GM12878 (cell line): ENCODE measurements at regions not wholly inside any gene's neighbourhood (a gene's known extent, or its start where the extent isn't known, plus 50 kb on each side); places are given as distances from the start of the nearest gene placed in this dataset.

Experiments
- ATAC-seq: fragments of 200-7000 bp; cut with Tn5 transposase; 3 replicates; pipeline ENCODE4 v1.9.1; 2020; ENCODE audit warnings: mild to moderate bottlenecking, moderate library complexity
- BruUV-seq: library from RNA; stranded (reverse); fragments of 400-500 nt; replicated peaks from 2 replicates; lab custom pipeline; 2021; lab: Mats Ljungman, UMichigan
- CTCF ChIA-PET: fragments of 300-600 bp; sonication (Branson Sonifier 250); formaldehyde crosslinking; extraction: SDS; loops from one replicate; lab custom pipeline; 2021; ENCODE audit warnings: inconsistent platforms; lab: Yijun Ruan, JAX
- POLR2A ChIA-PET: fragments of 350-600 bp; formaldehyde crosslinking; extraction: SDS; loops from one replicate; lab custom pipeline; 2021; ENCODE audit warnings: inconsistent platforms; lab: Charles Lee
- RAD21 ChIA-PET: fragments of 300-600 bp; sonication (Branson Sonifier 250); formaldehyde crosslinking; loops from one replicate; lab custom pipeline; 2023; ENCODE audit warnings: antibody characterized with exemption; ENCODE audit not compliant: unreplicated experiment; lab: Charles Lee
- SMC1A ChIA-PET: fragments of 300-600 bp; sonication (Branson Sonifier 250); formaldehyde crosslinking; loops from one replicate; lab custom pipeline; 2023; ENCODE audit not compliant: unreplicated experiment, uncharacterized antibody; lab: Charles Lee
- DNase-seq: peaks from one replicate; pipeline ENCODE4 v3.0.0-alpha.2; 2011; ENCODE audit warnings: low read depth, low spot score
- FAIRE-seq: peaks from 3 replicates; lab custom pipeline; 2011; peaks lifted over from hg19 to GRCh38; lab: Jason Lieb, UNC
- H2AFZ ChIP-seq: 2 replicates; pipeline ENCODE4 v1.6.0; 2011; ENCODE audit warnings: low read depth, low read length, control low read depth; ENCODE audit not compliant: control insufficient read depth
- H3K27ac ChIP-seq: 2 replicates; pipeline ENCODE4 v1.5.1; 2011; ENCODE audit warnings: control low read depth; ENCODE audit not compliant: control insufficient read depth, insufficient read depth
- H3K27me3 ChIP-seq, 2 experiments: replicated peaks in 1 of 2; 2 replicates each; pipeline versions ENCODE4 v1.6.0 to v1.6.1; 2011; ENCODE audit warnings: low read length in 1 of 2; ENCODE audit not compliant: control insufficient read depth in 2 of 2, insufficient read depth in 2 of 2
- H3K36me3 ChIP-seq, 2 experiments: 2 replicates each; pipeline ENCODE4 v1.5.1; 2011; ENCODE audit warnings: low read length in 1 of 2; ENCODE audit not compliant: control insufficient read depth in 2 of 2, insufficient read depth in 2 of 2
- H3K4me1 ChIP-seq: 2 replicates; pipeline ENCODE4 v1.6.1; 2011; ENCODE audit warnings: mild to moderate bottlenecking, low read length, moderate library complexity, mixed read lengths; ENCODE audit not compliant: control insufficient read depth, insufficient read depth
- H3K4me2 ChIP-seq: 2 replicates; pipeline ENCODE4 v1.6.0; 2011; ENCODE audit warnings: control low read depth; ENCODE audit not compliant: control insufficient read depth, insufficient read depth
- H3K4me3 ChIP-seq: fragments of 200-600 bp; sonication (generic); 2 replicates; pipeline ENCODE4 v1.5.1; 2016
- H3K79me2 ChIP-seq: 2 replicates; pipeline ENCODE4 v1.6.0; 2011; ENCODE audit warnings: low read length; ENCODE audit not compliant: control insufficient read depth, insufficient read depth
- H3K9ac ChIP-seq: 2 replicates; pipeline ENCODE4 v1.8.0; 2011; ENCODE audit warnings: low read length, control low read depth, mixed read lengths; ENCODE audit not compliant: control insufficient read depth, insufficient read depth
- H3K9me3 ChIP-seq: replicated peaks from 3 replicates; pipeline ENCODE4 v1.5.1; 2011; ENCODE audit warnings: mild to moderate bottlenecking, low read length; ENCODE audit not compliant: control insufficient read depth, insufficient read depth
- H4K20me1 ChIP-seq: 2 replicates; pipeline ENCODE4 v1.6.0; 2011; ENCODE audit not compliant: control insufficient read depth, insufficient read depth
- ESRRA ChIP-seq: IDR thresholded peaks from 2 replicates; pipeline ENCODE4 v1.6.1; 2012; ENCODE audit warnings: mild to moderate bottlenecking, low read length, improper control_type of control experiment
- GATAD2B ChIP-seq: fragments of 450-650 bp; conservative IDR thresholded peaks from 2 replicates; pipeline ENCODE4 v1.6.1; 2017; ENCODE audit warnings: low read depth, mild to moderate bottlenecking, moderate library complexity
- HDGF ChIP-seq: fragments of 450-650 bp; IDR thresholded peaks from 2 replicates; pipeline ENCODE4 v1.6.1; 2016; ENCODE audit warnings: antibody characterized with exemption
- JUNB ChIP-seq: IDR thresholded peaks from 2 replicates; pipeline ENCODE4 v1.6.1; 2016; ENCODE audit warnings: antibody characterized with exemption, mild to moderate bottlenecking
- SIN3A ChIP-seq: IDR thresholded peaks from 2 replicates; pipeline ENCODE4 v1.6.1; 2012; ENCODE audit warnings: low read depth, low read length, improper control_type of control experiment
- SMAD1 ChIP-seq: fragments of 450-650 bp; IDR thresholded peaks from 2 replicates; pipeline ENCODE4 v1.6.1; 2018; ENCODE audit warnings: mild to moderate bottlenecking, low read depth; ENCODE audit not compliant: partially characterized antibody
- TCF12 ChIP-seq: IDR thresholded peaks from 2 replicates; pipeline ENCODE4 v1.6.1; 2011; ENCODE audit warnings: low read depth, mild to moderate bottlenecking, low read length
- TCF3 ChIP-seq: IDR thresholded peaks from 2 replicates; pipeline ENCODE4 v1.6.1; 2012; ENCODE audit warnings: low read depth, mild to moderate bottlenecking, low read length, borderline replicate concordance; ENCODE audit not compliant: insufficient read depth
- WGBS: methylation state at CpG from one replicate; pipeline ENCODE4 v1.1.6; 2016; ENCODE audit warnings: low lambda C conversion rate; ENCODE audit not compliant: insufficient replicate concordance, insufficient coverage; ENCODE audit errors: missing lambda C conversion rate; 5-methylcytosine and 5-hydroxymethylcytosine counted together
- in situ Hi-C: fragments of 300-500 bp; cut with MboI; formaldehyde crosslinking; loops from 9 replicates; pipeline ENCODE4 v1.14.3; 2018; ENCODE audit warnings: mixed read lengths
- intact Hi-C: fragments of 100-400 bp; cut with micrococcal nuclease; formaldehyde crosslinking; loops from one replicate; pipeline ENCODE4 v1.14.2; 2022; ENCODE audit not compliant: unreplicated experiment
- TF ChIP-seq, protein P1 (sequence below): fragments of 450-650 bp; IDR thresholded peaks from 2 replicates; pipeline ENCODE4 v1.6.1; 2018; ENCODE audit warnings: mild to moderate bottlenecking, low read depth, moderate library complexity; ENCODE audit not compliant: partially characterized antibody
- TF ChIP-seq, protein P2 (sequence below): fragments of 450-650 bp; formaldehyde crosslinking; IDR thresholded peaks from 2 replicates; pipeline ENCODE4 v1.5.0; 2022; ENCODE audit warnings: mild to moderate bottlenecking, missing genetic modification characterization
- TF ChIP-seq, protein P3 (sequence below): IDR thresholded peaks from 2 replicates; pipeline ENCODE4 v1.6.1; 2011; ENCODE audit warnings: mild to moderate bottlenecking, low read depth, low read length, moderate library complexity; ENCODE audit not compliant: insufficient replicate concordance
- TF ChIP-seq, protein P4 (sequence below): fragments of 450-650 bp; IDR thresholded peaks from 2 replicates; pipeline ENCODE4 v1.6.1; 2017; ENCODE audit warnings: borderline replicate concordance
- TF ChIP-seq, protein P5 (sequence below): fragments of 150-350 bp; IDR thresholded peaks from 2 replicates; pipeline ENCODE4 v1.6.1; 2016; ENCODE audit warnings: low read depth, low read length

DNA sequence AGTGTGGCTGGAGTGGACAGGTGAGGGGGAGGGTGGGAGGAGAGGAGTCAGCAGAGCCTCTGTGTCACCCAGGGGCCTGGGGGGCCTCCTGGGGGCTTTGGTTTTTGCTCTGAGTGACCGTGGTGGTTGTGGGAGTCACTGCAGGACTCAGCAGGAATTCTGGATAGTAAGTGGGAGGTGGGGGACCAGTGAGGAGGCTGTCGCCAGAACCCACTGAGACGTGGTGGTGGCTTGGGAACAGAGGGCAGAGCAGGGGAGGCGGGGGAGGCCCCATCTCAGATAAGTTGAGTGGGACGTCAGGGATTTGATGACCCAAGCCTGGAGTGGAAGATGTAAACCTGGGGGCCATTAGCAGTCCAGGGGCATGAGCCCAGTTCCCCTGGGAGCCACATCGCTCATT, 123.2 kb upstream of the WNT4 start:
- POLR2A ChIA-PET, result no interaction called here
- 3% methylated on average over 6 of the region's 6 CpGs for WGBS
- CTCF ChIA-PET, result no interaction called here
- no peak overlapping the region for H3K27ac ChIP-seq
- DNase-seq, result no peak
- H2AFZ ChIP-seq, result no peak overlapping the region
- RAD21 ChIA-PET, result no interaction called here
- SMC1A ChIA-PET, result no interaction called here
- no peak overlapping the region for H3K4me3 ChIP-seq
- H3K9me3 ChIP-seq, result no peaks in the 10 kb centered on the region
- H3K36me3 ChIP-seq, result no peaks in the 10 kb centered on the region
- intact Hi-C loops (no loop called here), in situ Hi-C loops (no loop called here)
- no peaks in the 10 kb centered on the region for H4K20me1 ChIP-seq
- no peak overlapping the region for H3K4me2 ChIP-seq
- H3K27me3 ChIP-seq, result no peaks in the 10 kb centered on the region
- ATAC-seq, result no peak
- no peaks in the 10 kb centered on the region for H3K4me1 ChIP-seq
- no peaks in the 10 kb centered on the region for H3K79me2 ChIP-seq
- FAIRE-seq, result no peak
- no TSS peak for BruUV-seq
- no peak overlapping the region for H3K9ac ChIP-seq
- TF ChIP-seq, protein P1, sequence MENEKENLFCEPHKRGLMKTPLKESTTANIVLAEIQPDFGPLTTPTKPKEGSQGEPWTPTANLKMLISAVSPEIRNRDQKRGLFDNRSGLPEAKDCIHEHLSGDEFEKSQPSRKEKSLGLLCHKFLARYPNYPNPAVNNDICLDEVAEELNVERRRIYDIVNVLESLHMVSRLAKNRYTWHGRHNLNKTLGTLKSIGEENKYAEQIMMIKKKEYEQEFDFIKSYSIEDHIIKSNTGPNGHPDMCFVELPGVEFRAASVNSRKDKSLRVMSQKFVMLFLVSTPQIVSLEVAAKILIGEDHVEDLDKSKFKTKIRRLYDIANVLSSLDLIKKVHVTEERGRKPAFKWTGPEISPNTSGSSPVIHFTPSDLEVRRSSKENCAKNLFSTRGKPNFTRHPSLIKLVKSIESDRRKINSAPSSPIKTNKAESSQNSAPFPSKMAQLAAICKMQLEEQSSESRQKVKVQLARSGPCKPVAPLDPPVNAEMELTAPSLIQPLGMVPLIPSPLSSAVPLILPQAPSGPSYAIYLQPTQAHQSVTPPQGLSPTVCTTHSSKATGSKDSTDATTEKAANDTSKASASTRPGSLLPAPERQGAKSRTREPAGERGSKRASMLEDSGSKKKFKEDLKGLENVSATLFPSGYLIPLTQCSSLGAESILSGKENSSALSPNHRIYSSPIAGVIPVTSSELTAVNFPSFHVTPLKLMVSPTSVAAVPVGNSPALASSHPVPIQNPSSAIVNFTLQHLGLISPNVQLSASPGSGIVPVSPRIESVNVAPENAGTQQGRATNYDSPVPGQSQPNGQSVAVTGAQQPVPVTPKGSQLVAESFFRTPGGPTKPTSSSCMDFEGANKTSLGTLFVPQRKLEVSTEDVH, result no peak
- TF ChIP-seq SIN3A (no peak), JUNB (no peak), TCF12 (no peak), TCF3 (no peak), GATAD2B (no peak), HDGF (no peak), ESRRA (no peak), SMAD1 (no peak)
- TF ChIP-seq, protein P2, sequence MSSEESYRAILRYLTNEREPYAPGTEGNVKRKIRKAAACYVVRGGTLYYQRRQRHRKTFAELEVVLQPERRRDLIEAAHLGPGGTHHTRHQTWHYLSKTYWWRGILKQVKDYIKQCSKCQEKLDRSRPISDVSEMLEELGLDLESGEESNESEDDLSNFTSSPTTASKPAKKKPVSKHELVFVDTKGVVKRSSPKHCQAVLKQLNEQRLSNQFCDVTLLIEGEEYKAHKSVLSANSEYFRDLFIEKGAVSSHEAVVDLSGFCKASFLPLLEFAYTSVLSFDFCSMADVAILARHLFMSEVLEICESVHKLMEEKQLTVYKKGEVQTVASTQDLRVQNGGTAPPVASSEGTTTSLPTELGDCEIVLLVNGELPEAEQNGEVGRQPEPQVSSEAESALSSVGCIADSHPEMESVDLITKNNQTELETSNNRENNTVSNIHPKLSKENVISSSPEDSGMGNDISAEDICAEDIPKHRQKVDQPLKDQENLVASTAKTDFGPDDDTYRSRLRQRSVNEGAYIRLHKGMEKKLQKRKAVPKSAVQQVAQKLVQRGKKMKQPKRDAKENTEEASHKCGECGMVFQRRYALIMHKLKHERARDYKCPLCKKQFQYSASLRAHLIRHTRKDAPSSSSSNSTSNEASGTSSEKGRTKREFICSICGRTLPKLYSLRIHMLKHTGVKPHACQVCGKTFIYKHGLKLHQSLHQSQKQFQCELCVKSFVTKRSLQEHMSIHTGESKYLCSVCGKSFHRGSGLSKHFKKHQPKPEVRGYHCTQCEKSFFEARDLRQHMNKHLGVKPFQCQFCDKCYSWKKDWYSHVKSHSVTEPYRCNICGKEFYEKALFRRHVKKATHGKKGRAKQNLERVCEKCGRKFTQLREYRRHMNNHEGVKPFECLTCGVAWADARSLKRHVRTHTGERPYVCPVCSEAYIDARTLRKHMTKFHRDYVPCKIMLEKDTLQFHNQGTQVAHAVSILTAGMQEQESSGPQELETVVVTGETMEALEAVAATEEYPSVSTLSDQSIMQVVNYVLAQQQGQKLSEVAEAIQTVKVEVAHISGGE (CRISPR knock-in tag), result no peak
- TF ChIP-seq, protein P3, sequence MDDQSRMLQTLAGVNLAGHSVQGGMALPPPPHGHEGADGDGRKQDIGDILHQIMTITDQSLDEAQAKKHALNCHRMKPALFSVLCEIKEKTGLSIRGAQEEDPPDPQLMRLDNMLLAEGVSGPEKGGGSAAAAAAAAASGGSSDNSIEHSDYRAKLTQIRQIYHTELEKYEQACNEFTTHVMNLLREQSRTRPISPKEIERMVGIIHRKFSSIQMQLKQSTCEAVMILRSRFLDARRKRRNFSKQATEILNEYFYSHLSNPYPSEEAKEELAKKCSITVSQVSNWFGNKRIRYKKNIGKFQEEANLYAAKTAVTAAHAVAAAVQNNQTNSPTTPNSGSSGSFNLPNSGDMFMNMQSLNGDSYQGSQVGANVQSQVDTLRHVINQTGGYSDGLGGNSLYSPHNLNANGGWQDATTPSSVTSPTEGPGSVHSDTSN, result no peak
- TF ChIP-seq, protein P4, sequence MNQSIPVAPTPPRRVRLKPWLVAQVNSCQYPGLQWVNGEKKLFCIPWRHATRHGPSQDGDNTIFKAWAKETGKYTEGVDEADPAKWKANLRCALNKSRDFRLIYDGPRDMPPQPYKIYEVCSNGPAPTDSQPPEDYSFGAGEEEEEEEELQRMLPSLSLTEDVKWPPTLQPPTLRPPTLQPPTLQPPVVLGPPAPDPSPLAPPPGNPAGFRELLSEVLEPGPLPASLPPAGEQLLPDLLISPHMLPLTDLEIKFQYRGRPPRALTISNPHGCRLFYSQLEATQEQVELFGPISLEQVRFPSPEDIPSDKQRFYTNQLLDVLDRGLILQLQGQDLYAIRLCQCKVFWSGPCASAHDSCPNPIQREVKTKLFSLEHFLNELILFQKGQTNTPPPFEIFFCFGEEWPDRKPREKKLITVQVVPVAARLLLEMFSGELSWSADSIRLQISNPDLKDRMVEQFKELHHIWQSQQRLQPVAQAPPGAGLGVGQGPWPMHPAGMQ, result no peak
- TF ChIP-seq, protein P5, sequence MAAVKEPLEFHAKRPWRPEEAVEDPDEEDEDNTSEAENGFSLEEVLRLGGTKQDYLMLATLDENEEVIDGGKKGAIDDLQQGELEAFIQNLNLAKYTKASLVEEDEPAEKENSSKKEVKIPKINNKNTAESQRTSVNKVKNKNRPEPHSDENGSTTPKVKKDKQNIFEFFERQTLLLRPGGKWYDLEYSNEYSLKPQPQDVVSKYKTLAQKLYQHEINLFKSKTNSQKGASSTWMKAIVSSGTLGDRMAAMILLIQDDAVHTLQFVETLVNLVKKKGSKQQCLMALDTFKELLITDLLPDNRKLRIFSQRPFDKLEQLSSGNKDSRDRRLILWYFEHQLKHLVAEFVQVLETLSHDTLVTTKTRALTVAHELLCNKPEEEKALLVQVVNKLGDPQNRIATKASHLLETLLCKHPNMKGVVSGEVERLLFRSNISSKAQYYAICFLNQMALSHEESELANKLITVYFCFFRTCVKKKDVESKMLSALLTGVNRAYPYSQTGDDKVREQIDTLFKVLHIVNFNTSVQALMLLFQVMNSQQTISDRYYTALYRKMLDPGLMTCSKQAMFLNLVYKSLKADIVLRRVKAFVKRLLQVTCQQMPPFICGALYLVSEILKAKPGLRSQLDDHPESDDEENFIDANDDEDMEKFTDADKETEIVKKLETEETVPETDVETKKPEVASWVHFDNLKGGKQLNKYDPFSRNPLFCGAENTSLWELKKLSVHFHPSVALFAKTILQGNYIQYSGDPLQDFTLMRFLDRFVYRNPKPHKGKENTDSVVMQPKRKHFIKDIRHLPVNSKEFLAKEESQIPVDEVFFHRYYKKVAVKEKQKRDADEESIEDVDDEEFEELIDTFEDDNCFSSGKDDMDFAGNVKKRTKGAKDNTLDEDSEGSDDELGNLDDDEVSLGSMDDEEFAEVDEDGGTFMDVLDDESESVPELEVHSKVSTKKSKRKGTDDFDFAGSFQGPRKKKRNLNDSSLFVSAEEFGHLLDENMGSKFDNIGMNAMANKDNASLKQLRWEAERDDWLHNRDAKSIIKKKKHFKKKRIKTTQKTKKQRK, result no peak
